Transverse colon (tissue), 3 donors: ENCODE measurements at regions not wholly inside any gene's neighbourhood (a gene's known extent, or its start where the extent isn't known, plus 50 kb on each side); places are given as distances from the start of the nearest gene placed in this dataset.

Experiments used
- CTCF ChIP-seq, 5 experiments: fragments of 200-600 bp in 3 of 5; fragments of 450-650 bp in 2 of 5; sonication (generic) in 3 of 5; IDR thresholded peaks; 1 replicate in 2 of 5; 2 replicates in 3 of 5; pipeline ENCODE4 v1.5.1; 2016 to 2017; ENCODE audit warnings: antibody characterized with exemption in 5 of 5, inconsistent platforms in 3 of 5, mild to moderate bottlenecking in 2 of 5, moderate library complexity in 1 of 5
- POLR2A ChIP-seq: fragments of 450-650 bp; IDR thresholded peaks from one replicate; pipeline ENCODE4 v1.6.1; 2016; ENCODE audit warnings: antibody characterized with exemption, mild to moderate bottlenecking, moderate library complexity

- no peak for TF ChIP-seq CTCF (IDR thresholded peaks at IDR 0.05)
- TF ChIP-seq POLR2A, result no peak
Measured at GRCh38 chr6:10307476-10307875, 107.4 kb downstream of the TFAP2A start.
